MM.1S (cell line): ENCODE measurements at regions not wholly inside any gene's neighbourhood (a gene's known extent, or its start where the extent isn't known, plus 50 kb on each side); places are given as distances from the start of the nearest gene placed in this dataset.

Experiments used
- CTCF ChIP-seq: fragments of 300-600 bp; sonication (generic); IDR thresholded peaks from 2 replicates; pipeline ENCODE4 v1.5.1; 2016; ENCODE audit warnings: antibody characterized with exemption, low read length, mixed read lengths
- EZH2phosphoT487 ChIP-seq: fragments of 300-600 bp; sonication (generic); IDR thresholded peaks from 2 replicates; pipeline ENCODE4 v1.6.1; 2018; ENCODE audit warnings: antibody characterized with exemption, low read length

- TF ChIP-seq EZH2phosphoT487 = no peak
- no peak for TF ChIP-seq CTCF
Observed at GRCh38 chr1:229874136-229874535, 192.9 kb upstream of the GALNT2 start.
